H9 (cell line): ENCODE measurements at regions not wholly inside any gene's neighbourhood (a gene's known extent, or its start where the extent isn't known, plus 50 kb on each side); places are given as distances from the start of the nearest gene placed in this dataset.

ENCODE experiments used
- DNase-seq: peaks from one replicate; pipeline ENCODE4 v3.0.0-alpha.2; 2017
- H2AFZ ChIP-seq: one replicate; pipeline ENCODE4 v1.6.1; 2013; ENCODE audit warnings: mild to moderate bottlenecking, low read length, control low read depth, moderate library complexity
- H2AK5ac ChIP-seq: 2 replicates; pipeline ENCODE4 v1.6.1; 2013; ENCODE audit warnings: low read length, control low read depth, mixed read lengths; ENCODE audit not compliant: insufficient read length
- H2BK120ac ChIP-seq: one replicate; pipeline ENCODE4 v1.6.1; 2013; ENCODE audit warnings: low read depth, mild to moderate bottlenecking, low read length, control low read depth, inconsistent platforms; ENCODE audit not compliant: poor library complexity, severe bottlenecking
- H2BK12ac ChIP-seq: 2 replicates; pipeline ENCODE4 v1.6.1; 2013; ENCODE audit warnings: low read length, control low read depth, mixed read lengths, low read depth; ENCODE audit not compliant: insufficient read length
- H2BK15ac ChIP-seq: 2 replicates; pipeline ENCODE4 v1.6.1; 2013; ENCODE audit warnings: low read depth, low read length, control low read depth
- H2BK20ac ChIP-seq: one replicate; pipeline ENCODE4 v1.6.1; 2013; ENCODE audit warnings: low read depth, mild to moderate bottlenecking, low read length, control low read depth, inconsistent platforms; ENCODE audit not compliant: poor library complexity, severe bottlenecking
- H2BK5ac ChIP-seq: 2 replicates; pipeline ENCODE4 v1.6.1; 2013; ENCODE audit warnings: low read length, control low read depth, mixed read lengths; ENCODE audit not compliant: insufficient read length
- H3K14ac ChIP-seq: 2 replicates; pipeline ENCODE4 v1.6.1; 2013; ENCODE audit warnings: low read length, control low read depth; ENCODE audit not compliant: insufficient read depth
- H3K18ac ChIP-seq: 2 replicates; pipeline ENCODE4 v1.6.1; 2013; ENCODE audit warnings: low read depth, mild to moderate bottlenecking, mixed read lengths, low read length, control low read depth; ENCODE audit not compliant: insufficient read length
- H3K23ac ChIP-seq: 2 replicates; pipeline ENCODE4 v1.6.1; 2013; ENCODE audit warnings: low read length, control low read depth, mixed read lengths, low read depth; ENCODE audit not compliant: insufficient read length
- H3K23me2 ChIP-seq: 2 replicates; pipeline ENCODE4 v1.6.1; 2013; ENCODE audit warnings: low read depth, mild to moderate bottlenecking, mixed read lengths, low read length, control low read depth; ENCODE audit not compliant: insufficient read length, poor library complexity, severe bottlenecking
- H3K27ac ChIP-seq: 2 replicates; pipeline ENCODE4 v1.5.1; 2013; ENCODE audit warnings: low read length, control low read depth, mixed read lengths, low read depth; ENCODE audit not compliant: insufficient read length
- H3K27me3 ChIP-seq: 2 replicates; pipeline ENCODE4 v1.6.1; 2013; ENCODE audit warnings: low read length, control low read depth, inconsistent platforms; ENCODE audit not compliant: insufficient read depth
- H3K4ac ChIP-seq: 2 replicates; pipeline ENCODE4 v1.6.1; 2013; ENCODE audit warnings: low read depth, mild to moderate bottlenecking, control low read depth, inconsistent platforms, low read length, moderate library complexity
- H3K4me1 ChIP-seq: 2 replicates; pipeline ENCODE4 v1.6.1; 2013; ENCODE audit warnings: low read length, control low read depth, inconsistent platforms; ENCODE audit not compliant: insufficient read depth
- H3K4me2 ChIP-seq: 2 replicates; pipeline ENCODE4 v1.6.1; 2013; ENCODE audit warnings: low read length, control low read depth, mixed read lengths; ENCODE audit not compliant: insufficient read length, insufficient read depth
- H3K56ac ChIP-seq: 2 replicates; pipeline ENCODE4 v1.6.1; 2013; ENCODE audit warnings: low read depth, mild to moderate bottlenecking, mixed read lengths, low read length, control low read depth; ENCODE audit not compliant: insufficient read length
- H3K79me1 ChIP-seq: 2 replicates; pipeline ENCODE4 v1.6.1; 2013; ENCODE audit warnings: low read depth, mild to moderate bottlenecking, moderate library complexity, low read length, control low read depth, inconsistent platforms; ENCODE audit not compliant: insufficient read depth, poor library complexity, severe bottlenecking
- H3K79me2 ChIP-seq: 2 replicates; pipeline ENCODE4 v1.6.1; 2013; ENCODE audit warnings: low read length, control low read depth, inconsistent platforms; ENCODE audit not compliant: insufficient read depth
- H3K9ac ChIP-seq: 2 replicates; pipeline ENCODE4 v1.6.1; 2013; ENCODE audit warnings: low read length, control low read depth, mixed read lengths; ENCODE audit not compliant: insufficient read length; ENCODE audit errors: extremely low read depth
- H3K9me3 ChIP-seq: one replicate; pipeline ENCODE4 v1.6.1; 2013; ENCODE audit warnings: low read depth, low read length, inconsistent platforms; ENCODE audit not compliant: control insufficient read depth
- H3T11ph ChIP-seq: one replicate; pipeline ENCODE4 v1.6.1; 2013; ENCODE audit warnings: mild to moderate bottlenecking, low read length, control low read depth, inconsistent platforms
- H4K20me1 ChIP-seq: one replicate; pipeline ENCODE4 v1.6.1; 2013; ENCODE audit not compliant: control insufficient read depth, insufficient read length, insufficient read depth
- H4K5ac ChIP-seq: 2 replicates; pipeline ENCODE4 v1.6.1; 2013; ENCODE audit warnings: low read depth, mild to moderate bottlenecking, mixed read lengths, low read length, control low read depth; ENCODE audit not compliant: insufficient read length
- H4K8ac ChIP-seq: replicated peaks from 2 replicates; pipeline ENCODE4 v1.6.1; 2013; ENCODE audit warnings: low read length, control low read depth, mixed read lengths, low read depth; ENCODE audit not compliant: insufficient read length
- H4K91ac ChIP-seq: 2 replicates; pipeline ENCODE4 v1.6.1; 2013; ENCODE audit warnings: low read depth, mild to moderate bottlenecking, moderate library complexity, mixed read lengths, low read length, control low read depth; ENCODE audit not compliant: insufficient read length
- H3K27ac Mint-ChIP-seq, 3 experiments: 2 replicates in 2 of 3; 3 replicates in 1 of 3; pipeline ENCODE4 v1.8.0; 2020 to 2021; ENCODE audit warnings: mixed read lengths in 3 of 3, mild to moderate bottlenecking in 1 of 3, moderate library complexity in 1 of 3
- H3K27me3 Mint-ChIP-seq: 2 replicates; pipeline ENCODE4 v1.8.0; 2021; ENCODE audit warnings: low read depth, mild to moderate bottlenecking, moderate library complexity, mixed read lengths
- H3K36me3 Mint-ChIP-seq, 3 experiments: 2 replicates in 2 of 3; 3 replicates in 1 of 3; pipeline ENCODE4 v1.8.0; 2020 to 2021; ENCODE audit warnings: low read depth in 3 of 3, mixed read lengths in 3 of 3; ENCODE audit not compliant: insufficient read depth in 1 of 3
- H3K4me1 Mint-ChIP-seq, 2 experiments: 2 replicates each; pipeline ENCODE4 v1.8.0; 2020; ENCODE audit warnings: mixed read lengths in 2 of 2
- H3K4me3 Mint-ChIP-seq, 2 experiments: 2 replicates in 1 of 2; 3 replicates in 1 of 2; pipeline ENCODE4 v1.8.0; 2020 to 2021; ENCODE audit warnings: mild to moderate bottlenecking in 2 of 2, mixed read lengths in 2 of 2, moderate library complexity in 1 of 2
- H3K9me3 Mint-ChIP-seq, 2 experiments: 2 replicates in 1 of 2; 3 replicates in 1 of 2; pipeline ENCODE4 v1.8.0; 2020; ENCODE audit warnings: mild to moderate bottlenecking in 2 of 2, mixed read lengths in 2 of 2, moderate library complexity in 1 of 2
- WGBS: extraction: QIAGEN DNeasy Blood & Tissue Kit; methylation state at CpG from one replicate; pipeline ENCODE4 v1.1.7; 2013; ENCODE audit warnings: missing lambda C conversion rate, low lambda C conversion rate, mixed read lengths; ENCODE audit not compliant: insufficient read length; ENCODE audit errors: extremely low coverage; 5-methylcytosine and 5-hydroxymethylcytosine counted together
- TF ChIP-seq, protein P1 (sequence below): fragments of 200-600 bp; sonication (generic); conservative IDR thresholded peaks from 3 replicates; pipeline ENCODE4 v1.8.0; 2021; ENCODE audit warnings: antibody characterized with exemption, mild to moderate bottlenecking

- Histone ChIP-seq H3K9ac (no peak overlapping the region), H3K27ac (no peak overlapping the region), H2BK20ac (no peak overlapping the region), H3K79me1 (no peaks in the 10 kb centered on the region), H3K23ac (no peak overlapping the region), H4K8ac (no peak overlapping the region), H3K14ac (no peak overlapping the region), H3K23me2 (no peaks in the 10 kb centered on the region), H2BK15ac (no peak overlapping the region), H2AFZ (no peak overlapping the region), H3K9me3 (no peaks in the 10 kb centered on the region), H4K20me1 (no peaks in the 10 kb centered on the region), H3T11ph (no peak overlapping the region), H4K91ac (no peak overlapping the region), H3K79me2 (no peaks in the 10 kb centered on the region), H4K5ac (no peak overlapping the region), H2BK120ac (no peak overlapping the region), H3K4me1 (no peaks in the 10 kb centered on the region), H3K18ac (no peak overlapping the region), H2BK5ac (no peak overlapping the region), H3K4me2 (no peak overlapping the region), H2BK12ac (no peak overlapping the region), H3K27me3 (no peaks in the 10 kb centered on the region), H3K56ac (no peak overlapping the region), H2AK5ac (no peak overlapping the region), H3K4ac (no peak overlapping the region)
- Mint-ChIP-seq H3K27me3 (peaks cover 2% of the 10 kb centered on the region; the same call in 1 of the 2 replicates), H3K9me3 (no peaks in the 10 kb centered on the region), H3K4me3 (no peak overlapping the region), H3K36me3 (no peaks in the 10 kb centered on the region), H3K27ac (no peak overlapping the region), H3K4me1 (peaks cover 0 to 2% of the 10 kb centered on the region in 2 experiments; a peak in 1 of 4 replicates)
- TF ChIP-seq, protein P1, sequence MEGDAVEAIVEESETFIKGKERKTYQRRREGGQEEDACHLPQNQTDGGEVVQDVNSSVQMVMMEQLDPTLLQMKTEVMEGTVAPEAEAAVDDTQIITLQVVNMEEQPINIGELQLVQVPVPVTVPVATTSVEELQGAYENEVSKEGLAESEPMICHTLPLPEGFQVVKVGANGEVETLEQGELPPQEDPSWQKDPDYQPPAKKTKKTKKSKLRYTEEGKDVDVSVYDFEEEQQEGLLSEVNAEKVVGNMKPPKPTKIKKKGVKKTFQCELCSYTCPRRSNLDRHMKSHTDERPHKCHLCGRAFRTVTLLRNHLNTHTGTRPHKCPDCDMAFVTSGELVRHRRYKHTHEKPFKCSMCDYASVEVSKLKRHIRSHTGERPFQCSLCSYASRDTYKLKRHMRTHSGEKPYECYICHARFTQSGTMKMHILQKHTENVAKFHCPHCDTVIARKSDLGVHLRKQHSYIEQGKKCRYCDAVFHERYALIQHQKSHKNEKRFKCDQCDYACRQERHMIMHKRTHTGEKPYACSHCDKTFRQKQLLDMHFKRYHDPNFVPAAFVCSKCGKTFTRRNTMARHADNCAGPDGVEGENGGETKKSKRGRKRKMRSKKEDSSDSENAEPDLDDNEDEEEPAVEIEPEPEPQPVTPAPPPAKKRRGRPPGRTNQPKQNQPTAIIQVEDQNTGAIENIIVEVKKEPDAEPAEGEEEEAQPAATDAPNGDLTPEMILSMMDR: no peak
- no peak for DNase-seq
- WGBS: no CpG with 5 or more reads among the region's 3 CpGs
Observed at GRCh38 chr3:156768390-156768789, 57.8 kb upstream of the LEKR1 start.
